CD8-positive, alpha-beta memory T cell (primary cell): ENCODE measurements at regions not wholly inside any gene's neighbourhood (a gene's known extent, or its start where the extent isn't known, plus 50 kb on each side); places are given as distances from the start of the nearest gene placed in this dataset.

Experiments
- CTCF ChIA-PET: fragments of 350-600 bp; sonication (Branson Sonifier 250); formaldehyde crosslinking; loops from one replicate; lab custom pipeline; 2021; ENCODE audit warnings: antibody characterized with exemption; lab: Charles Lee
- POLR2A ChIA-PET: fragments of 350-600 bp; sonication (Branson Sonifier 250); formaldehyde crosslinking; loops from one replicate; lab custom pipeline; 2021; ENCODE audit warnings: antibody characterized with exemption; lab: Charles Lee
- DNase-seq, 5 donors: peaks; one replicate each; pipeline versions ENCODE4 v3.0.0 to v3.0.0-alpha.2; 2020 to 2022; ENCODE audit warnings: mixed read lengths in 1 of 5
- H3K27ac ChIP-seq: one replicate; pipeline ENCODE4 v1.7.0; 2013; ENCODE audit warnings: low read depth, mild to moderate bottlenecking, low read length, moderate library complexity
- H3K27me3 ChIP-seq: 2 replicates; pipeline ENCODE4 v1.7.0; 2013; ENCODE audit warnings: low read length, mild to moderate bottlenecking; ENCODE audit not compliant: insufficient read depth, poor library complexity, severe bottlenecking
- H3K36me3 ChIP-seq: 2 replicates; pipeline ENCODE4 v1.7.0; 2013; ENCODE audit warnings: mild to moderate bottlenecking, low read length, moderate library complexity; ENCODE audit not compliant: insufficient read depth
- H3K4me1 ChIP-seq: 2 replicates; pipeline ENCODE4 v1.7.0; 2013; ENCODE audit warnings: mild to moderate bottlenecking, low read length, moderate library complexity; ENCODE audit not compliant: insufficient read depth
- H3K4me3 ChIP-seq: 2 replicates; pipeline ENCODE4 v1.7.0; 2013; ENCODE audit warnings: mild to moderate bottlenecking, low read length
- H3K9me3 ChIP-seq: 2 replicates; pipeline ENCODE4 v1.7.0; 2013; ENCODE audit warnings: mild to moderate bottlenecking, low read length
- H3K27ac Mint-ChIP-seq, 8 donors: one replicate each; pipeline ENCODE4 v1.8.0; 2020 to 2021; ENCODE audit warnings: mixed read lengths in 8 of 8, mild to moderate bottlenecking in 6 of 8, inconsistent platforms in 3 of 8, moderate library complexity in 3 of 8
- H3K27me3 Mint-ChIP-seq, 2 donors: one replicate each; pipeline ENCODE4 v1.8.0; 2020 to 2021; ENCODE audit warnings: mixed read lengths in 2 of 2, mild to moderate bottlenecking in 1 of 2, moderate library complexity in 1 of 2
- H3K36me3 Mint-ChIP-seq, 3 donors: one replicate each; pipeline ENCODE4 v1.8.0; 2020 to 2021; ENCODE audit warnings: mixed read lengths in 3 of 3, inconsistent platforms in 1 of 3, mild to moderate bottlenecking in 1 of 3
- H3K4me1 Mint-ChIP-seq, 3 donors: one replicate each; pipeline ENCODE4 v1.8.0; 2020 to 2021; ENCODE audit warnings: mixed read lengths in 3 of 3, inconsistent platforms in 1 of 3, mild to moderate bottlenecking in 1 of 3
- H3K4me3 Mint-ChIP-seq, 7 donors: one replicate each; pipeline ENCODE4 v1.8.0; 2020 to 2021; ENCODE audit warnings: mixed read lengths in 7 of 7, mild to moderate bottlenecking in 6 of 7, moderate library complexity in 4 of 7, inconsistent platforms in 2 of 7
- H3K9me3 Mint-ChIP-seq, 5 donors: one replicate each; pipeline ENCODE4 v1.8.0; 2020 to 2022; ENCODE audit warnings: mixed read lengths in 5 of 5, mild to moderate bottlenecking in 3 of 5, moderate library complexity in 2 of 5, inconsistent platforms in 1 of 5

- H3K4me1 Mint-ChIP-seq, result no peaks in the 10 kb centered on the region
- H3K4me3 ChIP-seq, result no peak overlapping the region
- H3K27me3 Mint-ChIP-seq, result peaks cover 2 to 10% of the 10 kb centered on the region in 2 donors
- no peak overlapping the region for H3K27ac ChIP-seq
- no peaks in the 10 kb centered on the region for H3K36me3 ChIP-seq
- H3K9me3 ChIP-seq, result no peaks in the 10 kb centered on the region
- H3K4me1 ChIP-seq, result no peaks in the 10 kb centered on the region
- no peaks in the 10 kb centered on the region for H3K36me3 Mint-ChIP-seq
- H3K27me3 ChIP-seq, result no peaks in the 10 kb centered on the region
- no peak overlapping the region for H3K27ac Mint-ChIP-seq
- DNase-seq, result no peak
- no peak overlapping the region for H3K4me3 Mint-ChIP-seq
- POLR2A ChIA-PET, result no interaction called here
- CTCF ChIA-PET, result no interaction called here
- H3K9me3 Mint-ChIP-seq, result peaks cover 2 to 10% (median 6%) of the 10 kb centered on the region in 5 donors
Observed at GRCh38 chr2:152242787-152243472, 67.4 kb upstream of the STAM2 start.

- Histone ChIP-seq H3K27ac (no peak overlapping the region), H3K4me1 (no peaks in the 10 kb centered on the region), H3K36me3 (no peaks in the 10 kb centered on the region), H3K9me3 (no peaks in the 10 kb centered on the region), H3K27me3 (no peaks in the 10 kb centered on the region), H3K4me3 (no peak overlapping the region)
- no peaks in the 10 kb centered on the region for H3K36me3 Mint-ChIP-seq
- H3K4me1 Mint-ChIP-seq, result no peaks in the 10 kb centered on the region
- ChIA-PET CTCF (no interaction called here), POLR2A (no interaction called here)
- no peak overlapping the region for H3K27ac Mint-ChIP-seq
- peaks cover 2 to 7% of the 10 kb centered on the region in 2 donors for H3K27me3 Mint-ChIP-seq
- H3K9me3 Mint-ChIP-seq, result peaks cover 2 to 10% (median 6%) of the 10 kb centered on the region in 5 donors
- no peak overlapping the region for H3K4me3 Mint-ChIP-seq
- no peak for DNase-seq
Observed at GRCh38 chr2:152243761-152244640, 68.4 kb upstream of the STAM2 start.

- no peak overlapping the region for H3K4me3 Mint-ChIP-seq
- Histone ChIP-seq H3K4me1 (no peaks in the 10 kb centered on the region), H3K27me3 (no peaks in the 10 kb centered on the region), H3K4me3 (no peak overlapping the region), H3K27ac (no peak overlapping the region), H3K9me3 (no peaks in the 10 kb centered on the region), H3K36me3 (no peaks in the 10 kb centered on the region)
- H3K27me3 Mint-ChIP-seq, result peaks cover 2 to 14% of the 10 kb centered on the region in 2 donors
- H3K36me3 Mint-ChIP-seq, result no peaks in the 10 kb centered on the region
- peaks cover 0 to 6% (median 5%) of the 10 kb centered on the region in 5 donors for H3K9me3 Mint-ChIP-seq
- no peaks in the 10 kb centered on the region for H3K4me1 Mint-ChIP-seq
- POLR2A ChIA-PET, result no interaction called here
- CTCF ChIA-PET, result no interaction called here
- DNase-seq, result no peak
- no peak overlapping the region for H3K27ac Mint-ChIP-seq
Observed at GRCh38 chr2:152245653-152246052, 70.1 kb upstream of the STAM2 start.

GRCh38 chr2:152246686-152247336 is 71.2 kb upstream of the STAM2 start:
- Histone ChIP-seq H3K9me3 (no peaks in the 10 kb centered on the region), H3K4me3 (no peak overlapping the region), H3K4me1 (no peaks in the 10 kb centered on the region), H3K27ac (no peak overlapping the region), H3K27me3 (no peaks in the 10 kb centered on the region), H3K36me3 (no peaks in the 10 kb centered on the region)
- H3K27ac Mint-ChIP-seq, result no peak overlapping the region
- H3K4me1 Mint-ChIP-seq, result no peaks in the 10 kb centered on the region
- no peaks in the 10 kb centered on the region for H3K36me3 Mint-ChIP-seq
- H3K4me3 Mint-ChIP-seq, result no peak overlapping the region
- H3K9me3 Mint-ChIP-seq, result no peaks in the 10 kb centered on the region
- CTCF ChIA-PET, result no interaction called here
- POLR2A ChIA-PET, result no interaction called here
- DNase-seq, result no peak
- peaks cover 7 to 15% of the 10 kb centered on the region in 2 donors for H3K27me3 Mint-ChIP-seq

GRCh38 chr2:152247337-152247695 is 71.8 kb upstream of the STAM2 start:
- H3K27ac ChIP-seq, result no peak overlapping the region
- H3K27me3 ChIP-seq, result no peaks in the 10 kb centered on the region
- H3K4me1 ChIP-seq, result no peaks in the 10 kb centered on the region
- DNase-seq, result no peak
- no peaks in the 10 kb centered on the region for H3K36me3 ChIP-seq
- ChIA-PET CTCF (no interaction called here), POLR2A (no interaction called here)
- H3K4me3 ChIP-seq, result no peak overlapping the region
- Mint-ChIP-seq H3K4me1 (no peaks in the 10 kb centered on the region), H3K9me3 (no peaks in the 10 kb centered on the region), H3K4me3 (no peak overlapping the region), H3K36me3 (no peaks in the 10 kb centered on the region), H3K27ac (no peak overlapping the region), H3K27me3 (peaks cover 8 to 15% of the 10 kb centered on the region in 2 donors)
- H3K9me3 ChIP-seq, result no peaks in the 10 kb centered on the region

GRCh38 chr2:152250421-152251100 is 75.0 kb upstream of the STAM2 start:
- no peaks in the 10 kb centered on the region for H3K9me3 Mint-ChIP-seq
- H3K9me3 ChIP-seq, result no peaks in the 10 kb centered on the region
- no peaks in the 10 kb centered on the region for H3K27me3 ChIP-seq
- H3K27ac Mint-ChIP-seq, result no peak overlapping the region
- CTCF ChIA-PET, result no interaction called here
- H3K4me3 ChIP-seq, result no peak overlapping the region
- H3K4me1 Mint-ChIP-seq, result no peaks in the 10 kb centered on the region
- H3K4me3 Mint-ChIP-seq, result no peak overlapping the region
- POLR2A ChIA-PET, result no interaction called here
- H3K36me3 ChIP-seq, result no peaks in the 10 kb centered on the region
- H3K4me1 ChIP-seq, result no peaks in the 10 kb centered on the region
- no peak overlapping the region for H3K27ac ChIP-seq
- peaks cover 8 to 24% of the 10 kb centered on the region in 2 donors for H3K27me3 Mint-ChIP-seq
- DNase-seq, result no peak
- H3K36me3 Mint-ChIP-seq, result no peaks in the 10 kb centered on the region

- no peak overlapping the region for H3K27ac ChIP-seq
- no peaks in the 10 kb centered on the region for H3K9me3 Mint-ChIP-seq
- no peak overlapping the region for H3K4me3 ChIP-seq
- H3K27me3 Mint-ChIP-seq, result peaks cover 8 to 24% of the 10 kb centered on the region in 2 donors
- no peaks in the 10 kb centered on the region for H3K4me1 Mint-ChIP-seq
- H3K9me3 ChIP-seq, result no peaks in the 10 kb centered on the region
- DNase-seq, result no peak
- H3K27me3 ChIP-seq, result no peaks in the 10 kb centered on the region
- no peaks in the 10 kb centered on the region for H3K4me1 ChIP-seq
- no peak overlapping the region for H3K27ac Mint-ChIP-seq
- no peaks in the 10 kb centered on the region for H3K36me3 ChIP-seq
- POLR2A ChIA-PET, result no interaction called here
- no peaks in the 10 kb centered on the region for H3K36me3 Mint-ChIP-seq
- CTCF ChIA-PET, result no interaction called here
- no peak overlapping the region for H3K4me3 Mint-ChIP-seq
Observed at GRCh38 chr2:152251211-152251610, 75.6 kb upstream of the STAM2 start.

GRCh38 chr2:152251811-152252210 is 76.2 kb upstream of the STAM2 start:
- H3K9me3 ChIP-seq, result no peaks in the 10 kb centered on the region
- POLR2A ChIA-PET, result no interaction called here
- no peaks in the 10 kb centered on the region for H3K4me1 ChIP-seq
- CTCF ChIA-PET, result no interaction called here
- Mint-ChIP-seq H3K9me3 (no peaks in the 10 kb centered on the region), H3K27ac (no peak overlapping the region), H3K36me3 (no peaks in the 10 kb centered on the region), H3K27me3 (peaks cover 7 to 22% of the 10 kb centered on the region in 2 donors), H3K4me3 (no peak overlapping the region), H3K4me1 (no peaks in the 10 kb centered on the region)
- DNase-seq, result no peak
- H3K27ac ChIP-seq, result no peak overlapping the region
- H3K27me3 ChIP-seq, result no peaks in the 10 kb centered on the region
- H3K4me3 ChIP-seq, result no peak overlapping the region
- no peaks in the 10 kb centered on the region for H3K36me3 ChIP-seq
